Adrenal gland (tissue), 5 donors: ENCODE measurements at regions not wholly inside any gene's neighbourhood (a gene's known extent, or its start where the extent isn't known, plus 50 kb on each side); places are given as distances from the start of the nearest gene placed in this dataset.

Source experiments
- CTCF ChIP-seq, 6 experiments: fragments of 450-650 bp in 4 of 6; fragments of 200-600 bp in 2 of 6; sonication (generic) in 1 of 6; IDR thresholded peaks; 1 replicate in 5 of 6; 2 replicates in 1 of 6; pipeline versions ENCODE4 v1.5.1 to v1.8.0; 2016 to 2021; ENCODE audit warnings: antibody characterized with exemption in 6 of 6, mild to moderate bottlenecking in 2 of 6, moderate library complexity in 1 of 6
- POLR2A ChIP-seq, 2 donors: fragments of 450-650 bp; IDR thresholded peaks; one replicate each; pipeline ENCODE4 v1.6.1; 2017; ENCODE audit warnings: antibody characterized with exemption in 2 of 2, mild to moderate bottlenecking in 2 of 2, moderate library complexity in 1 of 2
- donor health status: DM: no; HTN: no; CAD: no.

DNA sequence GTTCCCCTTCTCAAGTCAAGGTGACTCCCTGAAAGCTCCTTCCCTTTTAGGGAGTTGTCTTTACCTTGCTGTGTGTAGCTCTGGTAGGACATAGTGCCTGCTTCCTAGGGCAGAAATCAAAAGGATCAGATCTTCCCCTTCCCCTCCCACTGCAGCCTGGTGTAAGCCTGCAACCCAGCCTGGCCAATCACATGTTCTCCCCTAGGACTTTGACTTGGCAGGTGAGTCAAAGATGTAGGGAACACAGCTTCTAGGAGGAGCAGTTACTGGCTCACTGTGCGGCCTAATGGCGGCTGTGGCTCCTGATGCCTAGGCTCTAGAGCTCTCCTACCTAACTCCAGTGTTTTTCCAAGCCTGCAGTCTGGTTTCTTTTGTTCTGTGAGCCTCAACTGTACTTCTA lies 103.9 kb downstream of the AASDH start:
- TF ChIP-seq CTCF (IDR thresholded peaks at IDR 0.05) (no peak), POLR2A (IDR thresholded peaks at IDR 0.05) (no peak)
